H54 (cell line): ENCODE measurements at regions not wholly inside any gene's neighbourhood (a gene's known extent, or its start where the extent isn't known, plus 50 kb on each side); places are given as distances from the start of the nearest gene placed in this dataset.
"Not testable (repeated sequence)": the region's sequence is repeated elsewhere in the genome, so short reads cannot be mapped to it uniquely, and the experiment has no call there.

ENCODE experiments used
- DNase-seq: peaks from one replicate; pipeline ENCODE4 v3.0.0; 2011; ENCODE audit warnings: low spot score, mixed read lengths; ENCODE audit not compliant: insufficient read length
- FAIRE-seq: peaks from 3 replicates; lab custom pipeline; 2011; peaks lifted over from hg19 to GRCh38; lab: Jason Lieb, UNC
- POLR2A ChIP-seq: IDR thresholded peaks from 2 replicates; pipeline ENCODE4 v1.6.1; 2011; ENCODE audit warnings: low read depth, mild to moderate bottlenecking, low read length

GRCh38 chr1:238639861-238640260, 746.5 kb upstream of the CHRM3 start:
- FAIRE-seq = no peak

GRCh38 chr1:238628110-238628509, 737.4 kb upstream of the ZP4 start:
- FAIRE-seq = no peak
- no peak for TF ChIP-seq POLR2A
- no peak for DNase-seq

More at GRCh38 chr1:238639861-238640260, 746.5 kb upstream of the CHRM3 start:
- no peak for TF ChIP-seq POLR2A
- DNase-seq = no peak

DNA sequence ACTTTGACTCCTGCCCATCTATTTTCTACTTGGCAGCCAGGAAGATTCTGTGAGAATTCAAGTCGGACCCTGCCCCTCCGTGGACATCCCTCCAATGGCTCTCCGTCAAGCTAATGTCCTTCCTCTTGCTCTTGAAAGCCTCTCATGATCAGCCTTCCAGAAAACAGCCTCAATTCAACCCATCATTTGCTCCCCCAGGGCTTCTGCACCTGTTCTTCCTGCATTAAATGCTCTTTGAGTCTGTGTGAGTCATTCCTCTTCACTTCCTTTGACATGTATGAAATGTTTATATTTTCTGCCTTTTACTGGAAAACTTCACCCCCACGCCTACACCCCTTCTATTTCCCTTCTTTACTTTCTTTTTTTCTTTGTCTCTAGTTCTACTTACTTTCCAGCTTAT, 734.1 kb upstream of the ZP4 start:
- DNase-seq (no peak), FAIRE-seq (no peak)
- no peak for TF ChIP-seq POLR2A

- no peak for DNase-seq
These were observed 730.7 kb upstream of the ZP4 start for GRCh38 chr1:238621405-238621804.

GRCh38 chr1:238619652-238620051, 728.9 kb upstream of the ZP4 start:
- TF ChIP-seq POLR2A = no peak
- DNase-seq (no peak), FAIRE-seq (no peak)

More at GRCh38 chr1:238621405-238621804, 730.7 kb upstream of the ZP4 start:
- TF ChIP-seq POLR2A = no peak
- FAIRE-seq = no peak

DNA sequence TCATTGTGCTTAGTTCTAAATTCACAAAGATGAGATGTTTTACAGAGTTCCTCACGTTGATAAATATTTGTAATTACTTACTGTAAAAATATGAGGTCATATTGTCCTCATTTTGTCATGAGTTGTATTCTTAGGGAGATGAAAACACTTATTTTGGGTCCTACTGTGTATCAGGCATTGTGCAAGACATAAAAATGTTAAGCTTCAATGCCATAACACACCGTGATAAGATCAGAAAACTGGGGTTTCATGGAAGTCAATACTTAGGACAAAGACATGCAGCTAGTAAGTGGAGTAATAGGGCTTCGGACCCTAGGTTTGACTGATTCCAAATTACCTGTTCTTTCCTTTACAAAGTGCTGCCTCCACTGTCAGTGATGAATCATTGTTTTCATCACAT, 720.7 kb upstream of the ZP4 start:
- no peak for TF ChIP-seq POLR2A
- DNase-seq = no peak
- no peak for FAIRE-seq

DNA sequence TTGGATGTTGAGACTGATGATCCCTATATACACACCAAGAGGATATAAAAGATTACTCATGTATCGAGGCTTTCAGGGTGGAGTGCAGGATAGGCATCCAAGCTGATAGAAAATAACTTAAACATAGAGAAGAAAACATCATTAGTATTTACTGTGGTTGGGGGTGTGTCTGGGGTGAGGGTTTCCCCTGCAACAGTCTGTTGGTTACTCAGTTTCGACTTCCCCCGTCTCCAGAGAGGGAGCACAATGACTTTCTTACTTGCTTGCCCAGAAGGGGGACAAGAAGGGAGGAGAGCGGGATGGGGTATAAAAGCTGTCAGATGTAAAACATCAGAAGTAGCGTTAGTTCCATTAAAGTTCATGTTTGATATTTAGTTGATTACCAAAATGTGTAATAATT, 717.4 kb upstream of the ZP4 start:
- FAIRE-seq (no peak), DNase-seq (no peak)
- TF ChIP-seq POLR2A = no peak

DNA sequence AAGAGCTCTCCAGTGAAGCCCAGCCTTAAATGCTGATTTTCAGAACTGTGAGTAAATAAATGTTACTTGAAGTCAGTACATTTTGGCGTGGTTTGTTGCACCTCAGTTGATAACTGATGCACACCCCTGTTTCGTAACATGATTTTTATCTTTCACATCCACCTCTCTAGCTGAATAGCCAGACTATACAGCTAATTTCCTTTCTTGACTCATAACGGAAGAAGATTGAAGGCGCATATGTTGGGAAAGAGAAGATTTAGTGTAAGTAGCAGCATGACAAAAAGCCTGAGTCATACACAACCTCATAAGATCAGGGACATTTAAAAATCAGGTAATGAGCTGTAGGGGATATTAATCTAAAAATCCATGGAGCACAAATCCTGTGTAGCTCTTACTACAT, 716.2 kb upstream of the ZP4 start:
- DNase-seq (peak; percentile 28), FAIRE-seq (peak; percentile 94)
- no peak for TF ChIP-seq POLR2A

GRCh38 chr1:238606457-238606856, 715.7 kb upstream of the ZP4 start:
- no peak for TF ChIP-seq POLR2A
- no peak for FAIRE-seq
- DNase-seq = no peak

- FAIRE-seq = no peak
- no peak for TF ChIP-seq POLR2A
These were observed 713.6 kb upstream of the ZP4 start for GRCh38 chr1:238604357-238604756.

DNA sequence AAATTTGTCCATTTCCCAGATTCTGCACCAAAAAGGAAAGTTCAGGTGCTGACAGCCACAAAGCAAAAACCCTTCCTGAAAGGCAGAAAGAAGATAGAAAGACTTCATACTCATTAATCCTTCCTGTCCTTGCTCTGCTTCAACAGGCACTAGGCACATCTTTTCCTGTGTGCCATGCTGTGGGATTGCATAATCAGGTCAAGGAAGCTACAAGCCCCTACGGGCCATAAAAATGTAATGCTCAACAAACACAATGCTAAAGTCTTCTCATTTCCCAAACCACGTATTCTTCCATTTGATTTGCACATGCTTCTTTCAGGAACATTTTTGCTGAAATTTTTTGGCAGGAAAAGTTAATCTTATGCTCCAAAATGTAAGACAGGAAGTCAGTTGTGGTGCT, 710.9 kb upstream of the ZP4 start:
- DNase-seq = not testable (repeated sequence)
- FAIRE-seq = peak; percentile 61

More at GRCh38 chr1:238604357-238604756, 713.6 kb upstream of the ZP4 start:
- DNase-seq = no peak

GRCh38 chr1:238596703-238597102, 706.0 kb upstream of the ZP4 start:
- no peak for FAIRE-seq

GRCh38 chr1:238592621-238593020, 701.9 kb upstream of the ZP4 start:
- FAIRE-seq (no peak), DNase-seq (no peak)
- no peak for TF ChIP-seq POLR2A

More at GRCh38 chr1:238596703-238597102, 706.0 kb upstream of the ZP4 start:
- no peak for DNase-seq
- TF ChIP-seq POLR2A = no peak

DNA sequence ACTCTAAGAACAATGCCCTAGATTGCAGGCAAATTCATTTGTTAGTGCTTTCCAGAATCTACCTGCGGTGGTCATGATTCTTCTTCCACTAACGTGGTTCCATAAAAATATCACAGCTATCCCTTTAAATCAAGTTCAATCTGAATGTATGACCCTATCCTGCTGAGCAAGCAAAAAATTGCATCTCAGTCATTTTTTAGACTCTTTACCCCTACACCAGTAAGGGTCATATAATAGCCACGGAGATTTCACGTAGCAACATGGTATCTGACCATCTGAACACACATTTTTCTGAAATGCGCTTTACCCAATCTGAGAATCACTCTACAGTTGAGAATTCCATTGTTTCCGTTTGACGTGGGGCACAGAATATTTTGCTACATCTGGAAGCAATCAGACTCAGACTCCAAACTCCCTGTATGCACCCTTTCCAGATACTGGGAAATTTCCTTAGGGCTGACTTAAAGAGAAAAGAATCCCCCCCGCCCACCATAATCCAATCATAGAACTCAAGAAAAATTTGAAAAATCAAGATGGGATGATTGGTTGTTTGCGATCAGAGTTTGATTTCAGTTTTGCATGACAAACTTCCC, 699.2 kb upstream of the ZP4 start:
- DNase-seq (no peak), FAIRE-seq (no peak)
- no peak for TF ChIP-seq POLR2A

DNA sequence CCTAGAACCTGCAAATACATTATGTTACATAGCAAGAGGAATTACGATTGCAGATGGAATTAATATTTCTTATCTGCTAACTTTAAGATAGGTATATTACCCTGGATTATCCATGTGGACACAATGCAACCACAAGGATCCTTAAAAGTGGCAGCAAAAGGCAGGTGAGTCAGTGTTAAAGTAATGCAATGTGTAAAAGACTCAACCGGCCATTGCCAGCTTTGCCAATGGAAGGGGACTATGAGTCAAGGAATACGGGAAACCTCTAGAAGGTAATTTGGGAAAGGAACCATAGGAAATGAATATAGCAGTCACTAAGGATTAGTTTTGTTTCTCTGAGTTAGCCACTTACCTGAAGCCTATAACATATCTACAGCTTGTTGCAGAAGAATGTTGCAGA, 692.1 kb upstream of the ZP4 start:
- FAIRE-seq (no peak), DNase-seq (no peak)

More for the DNA sequence above, 692.1 kb upstream of the ZP4 start:
- no peak for TF ChIP-seq POLR2A
